Heart left ventricle (tissue), 16 donors: ENCODE measurements at regions not wholly inside any gene's neighbourhood (a gene's known extent, or its start where the extent isn't known, plus 50 kb on each side); places are given as distances from the start of the nearest gene placed in this dataset.
A peak's percentile ranks its signal among the peaks of the same experiment; 100 is the strongest.

Experiments used
- ATAC-seq, 4 donors: fragments of 200-7000 bp; cut with Tn5 transposase; one replicate each; pipeline ENCODE4 v1.9.1; 2020 to 2022; ENCODE audit warnings: moderate library complexity in 4 of 4, mild to moderate bottlenecking in 3 of 4, moderate number of reproducible peaks in 1 of 4
- DNase-seq, 5 donors: peaks; one replicate each; pipeline ENCODE4 v3.0.0-alpha.2; 2020
- H3K27ac ChIP-seq, 12 donors: fragments of 200-600 bp; sonication (generic) in 4 of 12; one replicate each; pipeline versions ENCODE4 v1.5.0 to v1.8.0; 2016 to 2022; ENCODE audit warnings: mild to moderate bottlenecking in 2 of 12
- H3K27me3 ChIP-seq, 9 donors: fragments of 200-600 bp; sonication (generic) in 2 of 9; one replicate each; pipeline versions ENCODE4 v1.5.1 to v1.8.0; 2016 to 2022; ENCODE audit warnings: mild to moderate bottlenecking in 3 of 9
- H3K36me3 ChIP-seq, 9 donors: fragments of 200-600 bp; sonication (generic) in 2 of 9; one replicate each; pipeline versions ENCODE4 v1.5.0 to v1.8.0; 2018 to 2022; ENCODE audit warnings: mild to moderate bottlenecking in 2 of 9
- H3K4me1 ChIP-seq, 12 donors: fragments of 200-600 bp; sonication (generic) in 4 of 12; one replicate each; pipeline versions ENCODE4 v1.5.0 to v1.8.0; 2016 to 2022; ENCODE audit warnings: mild to moderate bottlenecking in 3 of 12
- H3K4me3 ChIP-seq, 12 donors: fragments of 200-600 bp; sonication (generic) in 4 of 12; one replicate each; pipeline versions ENCODE4 v1.5.0 to v1.8.0; 2017 to 2022; ENCODE audit warnings: mild to moderate bottlenecking in 9 of 12, moderate library complexity in 4 of 12
- H3K9me3 ChIP-seq, 12 donors: fragments of 200-600 bp; sonication (generic) in 4 of 12; one replicate each; pipeline versions ENCODE4 v1.5.0 to v1.8.0; 2016 to 2022; ENCODE audit warnings: mild to moderate bottlenecking in 1 of 12
- CTCF ChIP-seq, 12 donors: fragments of 200-600 bp; sonication (generic) in 4 of 12; IDR thresholded peaks; one replicate each; pipeline versions ENCODE4 v1.5.0 to v1.8.0; 2018 to 2022; ENCODE audit warnings: antibody characterized with exemption in 12 of 12, mild to moderate bottlenecking in 5 of 12
- POLR2A ChIP-seq, 2 donors: fragments of 450-650 bp; IDR thresholded peaks; one replicate each; pipeline ENCODE4 v1.6.1; 2017; ENCODE audit warnings: antibody characterized with exemption in 2 of 2, mild to moderate bottlenecking in 2 of 2, moderate library complexity in 2 of 2
- WGBS, 4 donors: extraction: QIAGEN DNeasy Blood & Tissue Kit in 2 of 4; methylation state at CpG; one replicate each; pipeline versions ENCODE4 v1.1.5 to v1.1.7; 2013 to 2018; 5-methylcytosine and 5-hydroxymethylcytosine counted together
- intact Hi-C, 10 donors: fragments of 100-400 bp; cut with DNase I; formaldehyde crosslinking; loops; one replicate each; pipeline versions ENCODE4 v1.11.1 to v1.14.2; 2022
- donor health status: ischemic (EF 13 %, LVEDD 7.1; RV severe dilation, severe dysfunction).
- donor health status: healthy with polysubstance abuse.
- donor health status: DM: no; HTN: yes; CAD: no.
- donor health status: DM: no; HTN: no; CAD: no.
- donor health status: ischemic (EF 25% LVEDD 6.9; RV normal size, moderate dysfunction).
- donor health status: ischemic (EF 25% LVEDD 5.7; RV mildly dilated, moderate dysfunction).
- donor health status: healthy.
- donor health status: DM: yes; HTN: yes; CAD: no.
- donor health status: ischemic (EF 35%, LVEDD 5.7; RV mildly dilated, moderate dysfunction).
- donor health status: nonischemic (EF 11% LVEDD 7.7; RV severe dilation, severe dysfunction).
- donor health status: DM: yes; HTN: yes; CAD: no.
- donor health status: PGD.
- donor health status: ischemic (EF 29% LVEDD 5.4; RV normal size, mild dysfunction).
- donor health status: nonischemic (EF 23%, LVEDD 6.1; RV moderate dilation, normal function).

- H3K9me3 ChIP-seq, result no peaks in the 10 kb centered on the region
- intact Hi-C loops, result loop anchor here in 1 of 10 donors (5.0 kb wide), 1 partner anchor 46 kb away; no protein-coding TSS in a partner anchor
- peak overlapping the region in 10 of 12 donors; percentile 3 to 83 (median 66) for H3K27ac ChIP-seq
- 59 to 65% (median 62%) methylated on average over 3 of the region's 3 CpGs for WGBS, 4 donors
- no peak overlapping the region for H3K4me3 ChIP-seq
- ATAC-seq (peak; percentile 82 to 93 (median 90)), DNase-seq (peak in 2 of 5 donors; percentile 16 to 26)
- no peaks in the 10 kb centered on the region for H3K36me3 ChIP-seq
- no peak for TF ChIP-seq CTCF (IDR thresholded peaks at IDR 0.05)
- TF ChIP-seq POLR2A (IDR thresholded peaks at IDR 0.05), result no peak
- H3K27me3 ChIP-seq, result no peaks in the 10 kb centered on the region
- H3K4me1 ChIP-seq, result peaks cover 0 to 43% (median 9%) of the 10 kb centered on the region in 12 donors
Measured at GRCh38 chr12:45671254-45671653, 58.3 kb upstream of the ARID2 start.

- intact Hi-C loops, result loop anchor here in 1 of 10 donors (5.0 kb wide), 1 partner anchor 43 kb away; no protein-coding TSS in a partner anchor
- no peaks in the 10 kb centered on the region for H3K36me3 ChIP-seq
- H3K27ac ChIP-seq, result peak overlapping the region in 8 of 12 donors; percentile 6 to 59 (median 38)
- no peak for TF ChIP-seq POLR2A (IDR thresholded peaks at IDR 0.05)
- no peak for TF ChIP-seq CTCF (IDR thresholded peaks at IDR 0.05)
- H3K27me3 ChIP-seq, result no peaks in the 10 kb centered on the region
- peak; percentile 33 to 66 (median 55) for DNase-seq
- no peaks in the 10 kb centered on the region for H3K9me3 ChIP-seq
- no peak overlapping the region for H3K4me3 ChIP-seq
- ATAC-seq, result peak in 3 of 4 donors; percentile 24 to 73 (median 52)
- 21 to 30% (median 27%) methylated on average over 6 of the region's 6 CpGs for WGBS, 4 donors
- H3K4me1 ChIP-seq, result peaks cover 0 to 32% (median 7%) of the 10 kb centered on the region in 12 donors
Measured at GRCh38 chr12:45674181-45674977, 55.1 kb upstream of the ARID2 start.

- TF ChIP-seq POLR2A (IDR thresholded peaks at IDR 0.05) (no peak), CTCF (IDR thresholded peaks at IDR 0.05) (no peak)
- DNase-seq (no peak), ATAC-seq (no peak)
- 91 to 98% (median 95%) methylated on average over 2 of the region's 2 CpGs for WGBS, 4 donors
- intact Hi-C loops, result no loop called here
- H3K36me3 ChIP-seq, result no peaks in the 10 kb centered on the region
- peaks cover 0 to 22% (median 6%) of the 10 kb centered on the region in 12 donors for H3K4me1 ChIP-seq
- H3K9me3 ChIP-seq, result no peaks in the 10 kb centered on the region
- no peak overlapping the region for H3K27ac ChIP-seq
- no peak overlapping the region for H3K4me3 ChIP-seq
- no peaks in the 10 kb centered on the region for H3K27me3 ChIP-seq
Measured at GRCh38 chr12:45675534-45675933, 54.0 kb upstream of the ARID2 start.
